ENCODE measurements at regions not wholly inside any gene's neighbourhood (a gene's known extent, or its start where the extent isn't known, plus 50 kb on each side); places are given as distances from the start of the nearest gene placed in this dataset.

- peaks cover 17% of the 10 kb centered on the region for H3K4me1 ChIP-seq (ENCODE audit: insufficient read depth)
- H4K20me1 ChIP-seq (replicated peaks; ENCODE audit: insufficient read depth): peaks cover 24% of the 10 kb centered on the region
- H3F3A ChIP-seq (replicated peaks; ENCODE audit: low read depth): no peaks in the 10 kb centered on the region
- no peak overlapping the region for H3K27ac ChIP-seq (ENCODE audit: low read depth)
- H3K79me2 ChIP-seq (replicated peaks; ENCODE audit: insufficient read depth): peaks cover 83% of the 10 kb centered on the region
- no peaks in the 10 kb centered on the region for H3K36me3 ChIP-seq (ENCODE audit: insufficient read depth)
- Mint-ChIP-seq H3K27me3 (ENCODE audit: insufficient read depth, low read depth, poor library complexity) (peaks cover 8% of the 10 kb centered on the region), H3K36me3 (ENCODE audit: low read depth) (peaks cover 24% of the 10 kb centered on the region), H3K4me1 (peaks cover 30% of the 10 kb centered on the region), H3K27ac (no peak overlapping the region), H3K9me3 (no peaks in the 10 kb centered on the region), H3K4me3 (no peak overlapping the region)
- H2AFZ ChIP-seq: no peak overlapping the region
- no peak for ATAC-seq
- DNase-seq (ENCODE audit: low spot score): no peak
- no peaks in the 10 kb centered on the region for H3K27me3 ChIP-seq (ENCODE audit: insufficient read depth)
- H3K9me2 ChIP-seq (ENCODE audit: insufficient read depth): no peaks in the 10 kb centered on the region
- no peak for TF ChIP-seq EZH2phosphoT487 (IDR thresholded peaks at IDR 0.05; ENCODE audit: unreplicated experiment)
- no peak overlapping the region for H3K4me3 ChIP-seq
- no peak overlapping the region for H3K4me2 ChIP-seq
Measured at GRCh38 chr11:71201936-71202597, 50.3 kb downstream of the SHANK2 start.

GRCh38 chr11:71201231-71201630 lies 51.1 kb downstream of the SHANK2 start:
- Histone ChIP-seq H2AFZ (no peak overlapping the region), H3K79me2 (replicated peaks; ENCODE audit: insufficient read depth) (peaks cover 80% of the 10 kb centered on the region), H3K4me3 (no peak overlapping the region), H3F3A (replicated peaks; ENCODE audit: low read depth) (no peaks in the 10 kb centered on the region), H4K20me1 (replicated peaks; ENCODE audit: insufficient read depth) (peaks cover 17% of the 10 kb centered on the region), H3K9me2 (ENCODE audit: insufficient read depth) (no peaks in the 10 kb centered on the region), H3K27ac (ENCODE audit: low read depth) (no peak overlapping the region), H3K36me3 (ENCODE audit: insufficient read depth) (no peaks in the 10 kb centered on the region), H3K4me2 (no peak overlapping the region), H3K27me3 (ENCODE audit: insufficient read depth) (no peaks in the 10 kb centered on the region), H3K4me1 (ENCODE audit: insufficient read depth) (peaks cover 9% of the 10 kb centered on the region)
- Mint-ChIP-seq H3K9me3 (no peaks in the 10 kb centered on the region; the same call in 2 of the 3 replicates), H3K27ac (no peak overlapping the region), H3K36me3 (ENCODE audit: low read depth) (peaks cover 24% of the 10 kb centered on the region), H3K4me3 (no peak overlapping the region), H3K27me3 (ENCODE audit: insufficient read depth, low read depth, poor library complexity) (peaks cover 11% of the 10 kb centered on the region), H3K4me1 (peaks cover 23% of the 10 kb centered on the region)
- no peak for DNase-seq (ENCODE audit: low spot score)
- no peak for ATAC-seq
- TF ChIP-seq REST (IDR thresholded peaks at IDR 0.05; ENCODE audit: unreplicated experiment): no peak
- TF ChIP-seq, protein P1, sequence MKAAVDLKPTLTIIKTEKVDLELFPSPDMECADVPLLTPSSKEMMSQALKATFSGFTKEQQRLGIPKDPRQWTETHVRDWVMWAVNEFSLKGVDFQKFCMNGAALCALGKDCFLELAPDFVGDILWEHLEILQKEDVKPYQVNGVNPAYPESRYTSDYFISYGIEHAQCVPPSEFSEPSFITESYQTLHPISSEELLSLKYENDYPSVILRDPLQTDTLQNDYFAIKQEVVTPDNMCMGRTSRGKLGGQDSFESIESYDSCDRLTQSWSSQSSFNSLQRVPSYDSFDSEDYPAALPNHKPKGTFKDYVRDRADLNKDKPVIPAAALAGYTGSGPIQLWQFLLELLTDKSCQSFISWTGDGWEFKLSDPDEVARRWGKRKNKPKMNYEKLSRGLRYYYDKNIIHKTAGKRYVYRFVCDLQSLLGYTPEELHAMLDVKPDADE (IDR thresholded peaks at IDR 0.05): no peak
- no peak for TF ChIP-seq ZNF331 (CRISPR knock-in tag; IDR thresholded peaks at IDR 0.05; ENCODE audit: low read depth)
- no peak for TF ChIP-seq EZH2 (IDR thresholded peaks at IDR 0.05; ENCODE audit: low read depth, unreplicated experiment)
- no peak for TF ChIP-seq EZH2phosphoT487 (IDR thresholded peaks at IDR 0.05; ENCODE audit: unreplicated experiment)
- TF ChIP-seq CREB1 (CRISPR knock-in tag; IDR thresholded peaks at IDR 0.05; ENCODE audit: low read depth): no peak
- TF ChIP-seq JUNB (IDR thresholded peaks at IDR 0.05; ENCODE audit: unreplicated experiment): no peak
- TF ChIP-seq, protein P2, sequence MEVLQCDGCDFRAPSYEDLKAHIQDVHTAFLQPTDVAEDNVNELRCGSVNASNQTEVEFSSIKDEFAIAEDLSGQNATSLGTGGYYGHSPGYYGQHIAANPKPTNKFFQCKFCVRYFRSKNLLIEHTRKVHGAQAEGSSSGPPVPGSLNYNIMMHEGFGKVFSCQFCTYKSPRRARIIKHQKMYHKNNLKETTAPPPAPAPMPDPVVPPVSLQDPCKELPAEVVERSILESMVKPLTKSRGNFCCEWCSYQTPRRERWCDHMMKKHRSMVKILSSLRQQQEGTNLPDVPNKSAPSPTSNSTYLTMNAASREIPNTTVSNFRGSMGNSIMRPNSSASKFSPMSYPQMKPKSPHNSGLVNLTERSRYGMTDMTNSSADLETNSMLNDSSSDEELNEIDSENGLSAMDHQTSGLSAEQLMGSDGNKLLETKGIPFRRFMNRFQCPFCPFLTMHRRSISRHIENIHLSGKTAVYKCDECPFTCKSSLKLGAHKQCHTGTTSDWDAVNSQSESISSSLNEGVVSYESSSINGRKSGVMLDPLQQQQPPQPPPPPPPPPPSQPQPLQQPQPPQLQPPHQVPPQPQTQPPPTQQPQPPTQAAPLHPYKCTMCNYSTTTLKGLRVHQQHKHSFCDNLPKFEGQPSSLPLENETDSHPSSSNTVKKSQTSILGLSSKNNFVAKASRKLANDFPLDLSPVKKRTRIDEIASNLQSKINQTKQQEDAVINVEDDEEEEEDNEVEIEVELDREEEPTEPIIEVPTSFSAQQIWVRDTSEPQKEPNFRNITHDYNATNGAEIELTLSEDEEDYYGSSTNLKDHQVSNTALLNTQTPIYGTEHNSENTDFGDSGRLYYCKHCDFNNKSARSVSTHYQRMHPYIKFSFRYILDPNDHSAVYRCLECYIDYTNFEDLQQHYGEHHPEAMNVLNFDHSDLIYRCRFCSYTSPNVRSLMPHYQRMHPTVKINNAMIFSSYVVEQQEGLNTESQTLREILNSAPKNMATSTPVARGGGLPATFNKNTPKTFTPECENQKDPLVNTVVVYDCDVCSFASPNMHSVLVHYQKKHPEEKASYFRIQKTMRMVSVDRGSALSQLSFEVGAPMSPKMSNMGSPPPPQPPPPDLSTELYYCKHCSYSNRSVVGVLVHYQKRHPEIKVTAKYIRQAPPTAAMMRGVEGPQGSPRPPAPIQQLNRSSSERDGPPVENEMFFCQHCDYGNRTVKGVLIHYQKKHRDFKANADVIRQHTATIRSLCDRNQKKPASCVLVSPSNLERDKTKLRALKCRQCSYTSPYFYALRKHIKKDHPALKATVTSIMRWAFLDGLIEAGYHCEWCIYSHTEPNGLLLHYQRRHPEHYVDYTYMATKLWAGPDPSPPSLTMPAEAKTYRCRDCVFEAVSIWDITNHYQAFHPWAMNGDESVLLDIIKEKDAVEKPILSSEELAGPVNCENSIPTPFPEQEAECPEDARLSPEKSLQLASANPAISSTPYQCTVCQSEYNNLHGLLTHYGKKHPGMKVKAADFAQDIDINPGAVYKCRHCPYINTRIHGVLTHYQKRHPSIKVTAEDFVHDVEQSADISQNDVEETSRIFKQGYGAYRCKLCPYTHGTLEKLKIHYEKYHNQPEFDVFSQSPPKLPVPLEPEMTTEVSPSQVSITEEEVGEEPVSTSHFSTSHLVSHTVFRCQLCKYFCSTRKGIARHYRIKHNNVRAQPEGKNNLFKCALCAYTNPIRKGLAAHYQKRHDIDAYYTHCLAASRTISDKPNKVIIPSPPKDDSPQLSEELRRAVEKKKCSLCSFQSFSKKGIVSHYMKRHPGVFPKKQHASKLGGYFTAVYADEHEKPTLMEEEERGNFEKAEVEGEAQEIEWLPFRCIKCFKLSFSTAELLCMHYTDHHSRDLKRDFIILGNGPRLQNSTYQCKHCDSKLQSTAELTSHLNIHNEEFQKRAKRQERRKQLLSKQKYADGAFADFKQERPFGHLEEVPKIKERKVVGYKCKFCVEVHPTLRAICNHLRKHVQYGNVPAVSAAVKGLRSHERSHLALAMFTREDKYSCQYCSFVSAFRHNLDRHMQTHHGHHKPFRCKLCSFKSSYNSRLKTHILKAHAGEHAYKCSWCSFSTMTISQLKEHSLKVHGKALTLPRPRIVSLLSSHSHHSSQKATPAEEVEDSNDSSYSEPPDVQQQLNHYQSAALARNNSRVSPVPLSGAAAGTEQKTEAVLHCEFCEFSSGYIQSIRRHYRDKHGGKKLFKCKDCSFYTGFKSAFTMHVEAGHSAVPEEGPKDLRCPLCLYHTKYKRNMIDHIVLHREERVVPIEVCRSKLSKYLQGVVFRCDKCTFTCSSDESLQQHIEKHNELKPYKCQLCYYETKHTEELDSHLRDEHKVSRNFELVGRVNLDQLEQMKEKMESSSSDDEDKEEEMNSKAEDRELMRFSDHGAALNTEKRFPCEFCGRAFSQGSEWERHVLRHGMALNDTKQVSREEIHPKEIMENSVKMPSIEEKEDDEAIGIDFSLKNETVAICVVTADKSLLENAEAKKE (CRISPR knock-in tag; IDR thresholded peaks at IDR 0.05): no peak
- no peak for TF ChIP-seq STAT1 (IDR thresholded peaks at IDR 0.05; ENCODE audit: unreplicated experiment)
- TF ChIP-seq NANOG (IDR thresholded peaks at IDR 0.05; ENCODE audit: borderline replicate concordance): no peak
